GM21786 (cell line): ENCODE measurements at regions not wholly inside any gene's neighbourhood (a gene's known extent, or its start where the extent isn't known, plus 50 kb on each side); places are given as distances from the start of the nearest gene placed in this dataset.
A peak's percentile ranks its signal among the peaks of the same experiment; 100 is the strongest.
"Not testable (repeated sequence)": the region's sequence is repeated elsewhere in the genome, so short reads cannot be mapped to it uniquely, and the experiment has no call there.

Experiments used
- ATAC-seq: cut with Tn5 transposase; IDR thresholded peaks from one replicate; pipeline ENCODE4 v1.9.1; 2021; ENCODE audit not compliant: unreplicated experiment

DNA sequence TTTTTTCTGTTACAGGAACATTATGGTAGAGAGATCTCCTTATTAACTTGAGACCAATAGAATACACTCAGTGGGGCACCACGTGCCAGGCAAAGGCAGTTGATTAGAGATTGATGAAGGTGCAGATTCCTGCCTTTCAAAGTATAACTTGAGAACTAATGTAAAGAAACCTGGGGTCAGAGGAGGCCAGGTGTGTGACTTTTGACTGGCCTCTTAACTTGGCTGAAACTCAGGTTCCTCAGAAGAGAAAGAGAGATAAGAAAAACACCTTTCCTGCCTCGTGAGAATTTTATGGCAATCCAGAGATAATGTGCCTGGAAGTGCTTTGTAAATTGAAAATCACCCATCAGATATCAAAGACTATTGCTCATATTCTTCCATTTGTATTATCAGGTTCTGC lies 110.7 kb upstream of the GZMB start:
- no peak for ATAC-seq

DNA sequence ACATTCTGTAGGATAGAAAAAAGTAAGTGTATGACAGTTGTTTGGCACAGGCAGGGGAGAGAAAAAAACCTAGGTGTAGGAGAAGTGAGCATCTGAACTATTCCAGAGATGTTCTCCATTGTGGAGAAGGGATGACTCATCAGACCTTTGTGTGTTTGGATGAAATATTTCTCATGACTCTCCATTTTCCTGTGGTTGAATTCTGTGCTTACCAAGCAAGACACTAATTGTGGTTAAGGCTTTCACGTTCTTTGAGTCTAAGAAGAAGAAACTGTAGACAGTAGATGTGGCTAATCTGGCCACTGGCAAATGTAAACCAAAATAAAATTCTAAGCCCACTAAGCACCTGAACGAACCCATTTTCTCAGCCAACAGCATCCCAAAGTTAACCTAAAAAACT lies 107.9 kb upstream of the GZMB start:
- no peak for ATAC-seq

DNA sequence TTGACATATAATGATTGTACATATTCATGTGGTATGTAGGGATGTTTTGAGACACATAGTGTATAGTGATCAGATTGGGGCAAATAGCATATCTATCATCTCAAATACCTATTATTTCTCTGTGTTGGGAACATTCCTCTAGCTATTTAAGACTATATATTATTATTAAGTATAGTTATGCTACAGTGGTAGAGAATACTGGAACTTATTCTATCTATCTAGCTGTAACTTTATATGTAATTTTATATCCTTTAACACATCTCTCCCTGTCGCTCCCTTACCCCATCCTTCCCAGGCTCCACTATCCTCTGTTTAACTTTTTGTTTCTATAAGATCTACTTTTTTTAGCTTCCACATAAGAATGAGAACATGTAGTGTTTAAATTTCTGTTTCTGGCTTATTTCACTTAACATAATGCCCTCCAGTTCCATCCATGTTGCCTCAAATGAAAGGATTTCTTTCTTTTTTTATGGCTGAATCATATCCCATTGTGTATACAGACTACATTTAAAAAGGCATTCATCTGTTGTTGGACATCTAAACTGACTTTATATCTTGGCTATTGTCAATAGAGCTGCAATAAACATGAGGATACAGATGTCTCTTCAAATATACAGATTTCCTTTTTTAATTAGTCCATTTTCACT lies 102.1 kb upstream of the GZMB start:
- ATAC-seq = no peak

DNA sequence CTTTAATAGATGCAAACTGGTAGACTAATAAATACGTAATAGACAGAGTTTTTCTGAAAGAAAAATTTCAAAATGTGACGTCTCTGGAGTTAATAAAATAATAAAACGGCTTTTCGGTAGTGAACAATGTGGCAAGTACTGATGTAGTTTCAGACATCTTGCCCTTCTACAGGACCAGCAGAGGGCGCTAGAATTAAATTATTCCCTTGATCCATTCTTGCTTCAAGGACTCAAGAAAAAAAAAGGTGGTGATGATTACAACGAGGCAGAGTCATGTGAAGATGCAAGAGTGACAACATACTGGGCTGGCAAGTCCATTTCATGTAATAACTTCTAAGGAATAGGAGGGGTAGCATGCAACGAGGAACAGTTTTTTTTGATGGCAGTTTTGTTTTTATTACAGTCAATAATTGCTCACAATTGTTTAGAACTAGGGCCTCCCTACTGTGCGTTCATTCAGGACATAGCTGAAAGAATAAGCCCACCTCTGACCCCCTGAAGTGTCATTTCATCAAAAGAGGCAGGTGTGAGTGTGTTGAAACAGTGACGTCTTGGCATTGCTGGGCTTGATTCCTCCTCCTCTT lies 101.0 kb upstream of the GZMB start:
- no peak for ATAC-seq

DNA sequence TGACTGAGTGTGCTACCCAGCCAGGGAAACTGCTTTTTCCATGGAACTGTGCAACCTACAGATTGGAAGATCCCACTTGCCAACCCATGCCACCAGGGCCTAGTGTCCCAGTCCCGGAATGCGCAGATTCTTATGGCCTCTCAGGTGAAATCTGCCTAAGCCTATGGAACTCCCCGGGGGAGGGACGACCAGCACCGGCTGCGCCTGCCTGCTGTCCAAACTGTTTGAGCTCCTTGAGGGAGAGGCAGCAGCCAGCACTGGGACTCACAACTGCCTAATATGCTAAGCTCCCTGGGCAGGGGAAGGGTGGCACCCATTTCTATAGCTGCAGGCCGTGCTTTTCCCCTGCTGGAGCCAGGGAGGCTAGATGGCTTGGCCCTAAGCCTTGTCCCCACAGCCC lies 92.5 kb upstream of the GZMB start:
- no peak for ATAC-seq

DNA sequence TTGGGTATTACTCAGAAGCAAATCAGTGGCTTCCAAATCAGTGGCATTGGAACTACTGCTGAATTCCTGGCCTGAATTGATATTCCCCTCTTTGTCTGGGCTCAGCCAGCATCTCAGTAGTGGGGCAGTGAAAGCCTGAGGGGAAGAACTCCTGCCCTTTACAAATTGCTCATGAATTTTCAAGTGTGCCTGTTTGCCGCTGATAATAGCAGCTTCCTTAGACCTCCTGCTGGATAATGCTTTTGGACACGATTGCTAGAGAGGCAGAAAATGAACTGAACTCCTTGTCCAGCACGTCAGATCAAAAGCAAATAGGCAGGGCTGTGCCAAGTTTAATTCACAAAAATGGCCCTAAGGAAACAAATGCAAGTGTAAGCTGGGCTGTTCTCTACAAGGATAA lies 91.3 kb upstream of the GZMB start:
- ATAC-seq = no peak

DNA sequence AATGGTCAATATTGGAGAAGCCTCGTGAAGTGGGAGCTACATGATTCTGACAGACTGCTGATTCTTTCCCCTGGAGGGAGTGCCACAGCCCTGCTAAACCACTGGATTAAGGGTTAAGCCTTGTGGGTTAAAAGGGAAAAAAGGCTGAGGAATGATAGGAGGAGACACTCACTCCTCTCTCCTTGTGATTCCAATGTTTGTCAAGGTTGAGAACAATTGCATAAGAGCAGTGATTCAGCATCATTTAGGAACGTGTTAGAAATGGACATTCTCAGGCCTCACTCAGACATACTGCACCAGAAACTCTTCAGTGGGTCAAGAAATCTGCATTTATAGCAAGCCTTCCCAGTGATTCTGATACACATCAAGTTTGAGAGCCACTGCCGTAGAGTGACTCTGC lies 87.8 kb upstream of the GZMB start:
- no peak for ATAC-seq

DNA sequence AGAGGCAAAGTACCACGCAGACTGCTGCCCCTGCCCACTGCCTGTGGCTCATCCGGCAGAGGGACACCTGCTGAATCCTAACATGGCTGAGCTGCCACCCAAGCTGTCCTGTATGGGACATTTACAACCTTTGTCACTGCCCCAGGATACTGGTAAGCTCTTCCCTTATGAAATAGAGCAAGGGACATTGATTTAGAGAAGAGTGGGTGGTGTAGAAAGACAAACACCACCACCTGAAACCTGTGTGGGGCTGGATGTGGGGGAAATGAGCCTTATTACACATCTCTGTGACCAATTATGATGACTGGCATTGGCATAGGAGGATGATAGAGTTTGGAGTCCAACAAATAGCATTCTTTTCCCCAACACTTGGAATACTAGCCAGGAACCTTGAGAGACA lies 81.2 kb upstream of the GZMB start:
- no peak for ATAC-seq

DNA sequence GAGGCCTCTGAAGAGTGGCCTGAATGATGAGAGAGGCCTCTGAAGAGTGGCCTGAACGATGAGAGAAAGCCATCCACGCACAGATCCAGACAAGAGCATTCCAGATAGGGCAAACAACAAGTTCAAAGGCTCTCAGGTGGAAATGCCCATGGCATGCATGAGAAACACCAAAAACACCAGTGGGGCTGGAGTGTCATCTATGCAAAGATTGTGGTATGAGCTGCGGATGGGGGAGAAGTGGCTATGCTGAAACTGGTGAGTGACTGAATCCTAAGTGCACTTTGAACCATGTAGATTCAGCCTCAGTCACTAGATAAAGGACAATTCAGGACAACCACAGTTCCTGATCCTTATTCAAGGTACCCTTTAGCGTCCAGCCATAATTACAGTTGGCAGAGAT lies 79.4 kb upstream of the GZMB start:
- peak; percentile 58 for ATAC-seq

DNA sequence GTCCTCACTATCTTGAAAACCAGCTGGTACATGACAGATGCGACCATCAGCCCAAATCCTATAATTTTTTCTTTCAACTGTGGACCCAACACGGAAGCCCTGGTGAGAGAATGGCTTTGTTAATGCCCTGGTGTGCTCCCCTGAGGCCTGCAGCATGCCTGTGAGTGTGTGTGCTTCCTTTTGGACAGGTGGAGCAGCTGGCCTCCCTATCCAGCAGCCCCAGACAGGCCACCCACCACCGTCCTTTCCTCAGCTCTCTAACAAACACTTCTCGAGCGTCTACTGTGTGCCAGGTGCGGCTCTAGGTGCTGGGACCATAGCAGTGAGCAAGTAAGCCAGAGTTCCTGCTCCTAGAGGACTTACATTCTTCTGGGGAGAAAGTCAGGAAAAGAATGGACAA lies 78.9 kb upstream of the GZMB start:
- ATAC-seq = no peak

DNA sequence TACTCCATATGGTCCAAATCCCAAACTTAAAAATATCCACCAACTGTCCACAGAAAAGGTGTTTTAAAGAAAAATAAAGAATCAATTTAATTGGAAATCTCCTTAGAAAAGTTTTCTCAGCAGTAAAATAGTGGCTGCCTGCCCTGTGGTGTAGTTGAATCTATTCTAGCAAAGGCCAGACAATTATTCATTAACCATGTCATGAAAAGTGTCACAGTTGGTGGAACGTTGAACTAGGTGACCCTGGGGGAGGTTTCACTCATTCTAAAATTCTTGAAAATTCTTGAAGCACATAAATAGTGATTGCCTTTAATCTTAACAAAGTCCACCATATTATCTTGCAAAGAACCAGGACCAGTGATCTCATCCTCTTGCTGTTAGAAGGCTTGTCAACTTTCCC lies 78.4 kb upstream of the GZMB start:
- ATAC-seq = no peak

DNA sequence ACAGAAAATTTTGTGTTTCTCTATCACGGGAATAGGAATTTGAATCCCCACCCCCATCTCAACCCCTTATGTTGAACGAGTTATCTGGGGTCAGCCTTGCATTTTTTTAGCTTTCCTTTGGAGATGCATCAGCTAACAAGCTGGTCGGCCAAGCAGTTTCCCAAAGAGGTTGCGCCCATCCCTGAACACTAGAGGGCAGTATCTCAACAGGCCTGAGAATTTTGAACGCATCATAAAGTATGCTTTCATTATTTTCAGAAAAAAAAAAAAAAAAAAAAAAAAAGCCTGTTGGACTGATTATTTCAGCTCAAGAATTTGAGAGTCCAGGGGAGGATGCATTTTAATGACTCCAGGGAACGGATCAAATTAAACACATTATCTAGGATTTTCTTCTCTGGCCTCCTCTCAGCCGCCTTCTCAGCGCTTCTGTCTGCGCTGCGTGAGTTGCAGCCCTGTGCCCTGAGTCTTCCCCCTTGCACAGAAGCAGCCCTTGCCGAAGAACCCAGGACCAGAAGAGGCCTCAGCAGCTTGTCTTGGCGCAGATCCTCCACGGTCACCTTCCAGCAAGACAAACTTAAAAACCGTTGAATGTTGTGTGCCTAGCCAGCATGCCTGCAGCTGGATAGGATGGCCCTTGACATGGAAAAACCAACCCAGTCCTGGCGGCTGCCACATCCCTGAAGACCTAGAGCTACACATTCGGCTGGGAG lies 76.6 kb upstream of the GZMB start:
- no peak for ATAC-seq

DNA sequence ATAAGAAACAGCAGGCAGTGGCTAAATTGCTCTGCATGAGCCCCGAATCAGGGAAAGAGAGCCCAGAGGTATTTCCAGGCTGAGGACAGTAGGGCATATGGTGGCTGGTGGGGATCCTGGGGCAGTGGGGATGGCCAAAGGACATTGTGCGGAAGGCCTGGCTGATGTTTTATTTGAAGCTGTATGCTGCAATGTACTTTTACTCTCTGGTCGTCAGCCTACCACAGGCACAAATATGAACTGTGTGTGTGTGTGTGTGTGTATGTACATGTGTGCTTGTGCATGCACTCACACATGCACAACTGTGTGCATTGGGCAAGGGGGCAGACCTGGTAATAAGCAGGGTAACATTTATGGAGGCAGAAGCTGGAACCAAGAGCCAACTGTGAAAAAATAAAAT lies 74.7 kb upstream of the GZMB start:
- ATAC-seq = no peak

DNA sequence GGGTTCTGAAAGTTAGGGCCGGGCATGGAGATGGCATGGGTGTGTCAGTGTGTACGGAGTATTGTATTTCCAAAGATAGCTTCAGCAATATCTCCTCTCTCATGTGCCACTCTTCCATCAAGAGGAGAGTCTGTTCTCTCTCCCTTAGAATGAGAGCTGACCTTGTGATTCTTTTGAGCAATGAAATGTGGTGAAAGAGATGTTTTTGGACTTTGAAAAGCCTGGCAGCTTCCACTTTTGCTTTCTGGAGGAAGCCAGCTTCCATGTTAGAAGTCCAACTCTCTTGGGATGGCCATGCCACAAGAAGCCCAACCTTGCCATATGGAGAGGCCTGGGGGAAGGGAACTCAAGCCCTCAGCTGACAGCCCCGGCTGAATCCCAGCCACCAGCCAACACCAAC lies 72.4 kb upstream of the GZMB start:
- no peak for ATAC-seq

DNA sequence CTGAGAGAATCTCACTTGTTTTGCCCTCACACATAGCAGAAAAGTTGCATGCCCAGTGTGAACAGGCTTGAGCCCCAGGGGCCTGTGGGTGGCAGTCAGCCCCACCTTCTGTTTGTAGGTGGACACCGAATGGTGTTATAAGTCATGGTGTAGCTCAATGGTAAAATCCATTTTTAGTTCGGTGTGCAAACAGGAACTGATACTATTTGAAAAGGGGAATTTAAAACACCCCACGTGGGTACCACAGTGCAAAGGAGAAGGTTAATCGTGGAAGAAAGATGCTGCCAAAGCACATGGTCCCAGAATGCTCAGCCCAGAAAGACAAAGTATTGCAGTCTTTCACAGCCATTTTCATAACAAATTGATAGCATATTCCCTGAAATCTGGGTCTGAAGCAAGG lies 71.8 kb upstream of the GZMB start:
- ATAC-seq = peak; percentile 81

DNA sequence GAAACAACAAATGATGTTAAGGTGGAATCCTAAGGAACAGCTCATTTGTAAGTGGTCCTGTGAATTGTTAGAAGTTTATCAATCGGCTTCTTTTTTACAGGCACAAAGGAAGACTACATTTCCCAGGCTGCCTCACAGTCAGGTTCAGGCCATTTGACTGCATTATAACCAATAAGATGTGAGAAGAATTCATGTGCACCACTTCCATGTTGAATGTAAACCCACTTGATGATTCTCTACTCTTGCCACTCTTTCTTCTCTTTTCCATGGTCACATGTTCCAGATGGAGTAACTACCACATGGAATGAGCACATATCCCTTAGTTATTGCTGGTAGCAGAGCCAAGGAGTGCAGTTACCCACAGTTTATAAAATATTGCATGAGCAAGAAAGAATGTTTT lies 67.1 kb upstream of the GZMB start:
- ATAC-seq = no peak

DNA sequence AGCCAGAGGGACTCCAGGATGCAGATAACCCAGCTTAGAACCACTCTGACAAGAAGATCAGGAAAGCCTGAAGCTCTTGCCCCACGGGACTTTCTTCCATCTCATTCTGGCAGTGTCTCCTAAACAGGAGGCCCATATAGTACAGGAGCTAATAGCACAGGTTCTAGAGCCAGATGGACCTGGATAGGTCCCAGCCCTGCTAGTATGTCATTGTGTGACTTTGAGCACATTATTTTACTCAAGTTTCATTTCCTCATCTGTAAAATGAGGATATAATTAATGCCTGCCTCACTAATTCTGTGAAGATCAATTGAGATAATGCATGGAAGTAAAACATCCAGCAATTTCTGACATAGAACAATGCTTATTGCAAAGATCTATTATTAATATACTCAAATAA lies 66.5 kb upstream of the GZMB start:
- no peak for ATAC-seq

DNA sequence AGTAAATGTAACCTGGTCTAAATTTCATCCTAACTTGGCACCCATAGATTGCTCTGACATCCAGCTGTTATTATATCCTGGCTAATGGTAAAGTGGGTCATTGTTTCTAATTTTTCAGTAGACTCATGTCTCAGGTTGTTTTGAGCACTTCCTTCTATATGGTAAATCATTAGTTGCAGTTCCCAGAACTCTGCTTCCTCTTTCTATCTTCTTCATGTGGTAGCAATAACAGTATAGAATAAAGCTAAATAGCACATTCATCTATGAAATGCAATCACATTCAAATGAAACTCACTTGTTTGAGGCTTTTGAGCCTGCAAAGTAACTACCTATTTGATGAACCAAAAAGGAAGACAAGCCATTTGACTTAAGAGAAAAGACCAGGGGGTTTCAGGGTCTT lies 65.1 kb upstream of the GZMB start:
- ATAC-seq = peak; percentile 68

DNA sequence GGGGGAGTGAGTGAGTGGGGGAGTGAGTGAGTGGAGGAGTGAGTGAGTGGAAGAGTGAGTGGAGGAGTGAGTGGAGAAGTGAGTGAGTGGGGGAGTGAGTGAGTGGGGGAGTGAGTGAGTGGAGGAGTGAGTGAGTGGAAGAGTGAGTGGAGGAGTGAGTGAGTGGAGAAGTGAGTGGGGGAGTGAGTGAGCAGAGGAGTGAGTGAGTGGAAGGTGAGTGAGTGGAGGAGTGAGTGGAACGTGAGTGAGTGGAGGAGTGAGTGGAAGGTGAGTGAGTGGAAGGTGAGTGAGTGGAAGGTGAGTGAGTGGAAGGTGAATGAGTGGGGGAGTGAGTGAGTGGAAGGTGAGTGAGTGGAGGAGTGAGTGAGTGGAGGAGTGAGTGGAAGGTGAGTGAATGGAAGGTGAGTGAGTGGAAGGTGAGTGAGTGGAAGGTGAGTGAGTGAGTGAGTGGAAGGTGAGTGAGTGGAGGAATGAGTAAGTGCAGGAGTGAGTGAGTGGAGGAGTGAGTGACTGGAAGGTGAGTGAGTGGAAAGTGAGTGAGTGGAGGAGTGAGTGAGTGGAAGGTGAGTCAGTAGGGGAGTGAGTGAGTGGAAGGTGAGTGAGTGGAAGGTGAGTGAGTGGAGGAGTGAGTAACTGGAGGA lies 62.4 kb upstream of the GZMB start:
- not testable (repeated sequence) for ATAC-seq

DNA sequence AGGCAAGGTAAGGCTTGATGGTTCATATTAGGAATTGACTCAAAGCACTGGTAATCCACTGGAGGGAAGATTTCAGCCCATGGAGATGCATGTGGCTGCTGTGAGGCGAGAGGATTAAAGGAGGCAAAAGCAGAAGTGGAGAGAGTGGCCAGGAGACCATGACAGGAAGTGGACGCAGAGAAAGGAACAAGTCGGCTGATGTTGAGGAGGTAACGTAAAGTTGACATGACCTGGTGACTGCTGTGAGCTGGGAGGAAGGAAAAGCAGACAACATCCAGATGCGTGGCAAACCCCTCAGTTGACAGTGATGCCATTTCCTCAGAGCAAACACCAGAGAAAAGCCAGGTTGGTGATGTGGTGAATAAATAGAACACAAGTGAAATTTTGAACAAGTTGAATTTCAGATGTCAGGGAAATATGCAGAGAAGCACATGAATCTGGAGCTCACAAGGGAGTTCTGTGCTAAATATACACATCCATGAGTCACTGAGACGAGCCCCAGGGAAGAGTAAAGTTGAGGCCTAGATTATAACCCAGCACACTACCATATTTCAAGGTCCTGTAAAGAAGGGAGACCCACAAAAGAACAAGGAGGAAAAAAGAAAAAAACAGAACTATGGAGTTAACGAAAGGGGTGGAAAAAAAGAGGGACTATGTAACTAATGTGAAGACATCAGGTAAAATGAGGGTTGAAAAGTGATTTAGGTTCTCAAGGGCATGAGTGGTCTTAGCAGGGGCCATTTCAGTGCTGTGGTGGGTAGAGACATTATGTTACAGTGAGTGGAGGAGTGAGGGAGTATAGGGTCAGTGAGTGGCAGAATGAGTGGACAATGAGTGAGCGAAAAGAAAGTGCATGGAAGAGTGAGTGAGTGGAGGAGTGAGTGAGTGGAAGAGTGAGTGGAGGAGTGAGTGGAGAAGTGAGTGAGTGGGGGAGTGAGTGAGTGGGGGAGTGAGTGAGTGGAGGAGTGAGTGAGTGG lies 61.6 kb upstream of the GZMB start:
- peak; percentile 40 for ATAC-seq

DNA sequence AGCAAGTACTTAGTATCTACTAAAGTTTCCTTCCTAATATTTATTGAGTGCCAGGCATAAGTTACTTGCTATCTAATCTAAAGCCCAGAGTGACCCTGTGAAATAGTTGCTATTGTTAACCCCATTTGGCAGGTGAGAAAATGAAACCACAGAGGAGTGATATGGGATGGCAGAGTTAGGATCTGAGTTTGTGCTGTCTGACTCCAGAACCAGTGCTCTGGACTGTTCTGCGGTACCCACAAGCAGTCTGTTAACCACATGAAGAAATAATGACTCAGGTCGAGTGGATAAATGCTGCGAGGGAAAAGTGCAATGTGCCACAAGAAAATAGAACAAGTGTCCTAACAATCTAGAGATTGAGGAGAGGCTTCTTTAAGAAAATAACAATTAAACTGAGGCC lies 60.7 kb upstream of the GZMB start:
- no peak for ATAC-seq
